ENCODE measurements at regions not wholly inside any gene's neighbourhood (a gene's known extent, or its start where the extent isn't known, plus 50 kb on each side); places are given as distances from the start of the nearest gene placed in this dataset.

- H3K27ac Mint-ChIP-seq (ENCODE audit: low read depth) = no peak overlapping the region
- no peaks in the 10 kb centered on the region for H3K36me3 Mint-ChIP-seq (ENCODE audit: insufficient read depth)
- H3K9me3 Mint-ChIP-seq = peaks cover 6% of the 10 kb centered on the region
- H3K4me3 Mint-ChIP-seq = no peak overlapping the region
- DNase-seq (ENCODE audit: low spot score in 2 of 2) (no peak), ATAC-seq (replicated peaks; ENCODE audit: extremely low read depth, poor library complexity, severe bottlenecking) (no peak)
- no peaks in the 10 kb centered on the region for H3K27me3 Mint-ChIP-seq
- no peaks in the 10 kb centered on the region for H3K4me1 Mint-ChIP-seq
Measured at GRCh38 chr16:52076801-52077201, 470.1 kb downstream of the TOX3 start.

DNA sequence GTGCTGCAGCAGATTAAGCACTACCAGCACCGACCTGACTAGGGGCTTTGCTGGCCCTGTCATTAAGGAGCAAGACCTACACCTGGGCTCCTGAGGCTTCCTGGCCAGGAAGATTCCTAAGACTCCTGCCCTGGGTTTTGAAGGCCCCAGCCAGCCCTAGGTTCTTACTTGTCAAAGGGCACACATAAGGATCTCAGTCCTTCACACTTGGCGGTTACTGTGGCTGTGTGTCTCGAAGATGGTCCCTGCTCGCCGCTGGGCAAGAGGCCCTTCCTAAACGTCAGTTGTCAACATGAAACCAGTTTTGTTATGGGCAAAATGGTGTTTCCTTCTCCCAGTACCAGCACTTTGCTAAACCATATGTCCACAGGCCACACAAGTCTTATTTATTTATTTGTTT, 470.6 kb downstream of the TOX3 start:
- DNase-seq (ENCODE audit: low spot score in 2 of 2) (no peak), ATAC-seq (replicated peaks; ENCODE audit: extremely low read depth, poor library complexity, severe bottlenecking) (no peak)
- Mint-ChIP-seq H3K36me3 (ENCODE audit: insufficient read depth) (no peaks in the 10 kb centered on the region), H3K4me1 (no peaks in the 10 kb centered on the region), H3K27me3 (no peaks in the 10 kb centered on the region), H3K4me3 (no peak overlapping the region), H3K9me3 (peaks cover 6% of the 10 kb centered on the region), H3K27ac (ENCODE audit: low read depth) (no peak overlapping the region)

GRCh38 chr16:52074133-52074532, 472.8 kb downstream of the TOX3 start:
- H3K27ac Mint-ChIP-seq (ENCODE audit: low read depth) = no peak overlapping the region
- DNase-seq (ENCODE audit: low spot score in 2 of 2) (no peak), ATAC-seq (replicated peaks; ENCODE audit: extremely low read depth, poor library complexity, severe bottlenecking) (no peak)
- no peaks in the 10 kb centered on the region for H3K4me1 Mint-ChIP-seq
- H3K4me3 Mint-ChIP-seq = no peak overlapping the region
- no peaks in the 10 kb centered on the region for H3K27me3 Mint-ChIP-seq
- no peaks in the 10 kb centered on the region for H3K36me3 Mint-ChIP-seq (ENCODE audit: insufficient read depth)
- peaks cover 6% of the 10 kb centered on the region for H3K9me3 Mint-ChIP-seq

DNA sequence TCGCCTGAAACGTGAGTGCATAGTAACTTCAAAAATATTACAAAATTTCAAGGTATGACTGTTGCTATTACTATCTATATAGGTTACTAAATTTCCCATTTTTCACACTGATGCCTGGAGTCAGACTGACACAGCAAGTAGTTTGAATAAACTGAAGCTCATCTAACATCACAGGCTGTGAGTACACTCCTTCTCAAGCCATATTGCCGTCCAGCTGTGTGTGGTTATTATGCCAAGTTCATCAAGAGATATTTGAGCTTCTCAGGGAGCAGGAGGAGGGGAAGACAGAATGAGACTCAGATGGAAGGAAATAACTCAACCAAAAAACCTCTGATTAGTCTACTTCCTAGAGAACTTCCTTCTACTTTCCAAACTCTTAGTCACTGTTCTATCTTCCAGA, 473.9 kb downstream of the TOX3 start:
- no peaks in the 10 kb centered on the region for H3K27me3 Mint-ChIP-seq
- no peak for DNase-seq (ENCODE audit: low spot score in 2 of 2)

DNA sequence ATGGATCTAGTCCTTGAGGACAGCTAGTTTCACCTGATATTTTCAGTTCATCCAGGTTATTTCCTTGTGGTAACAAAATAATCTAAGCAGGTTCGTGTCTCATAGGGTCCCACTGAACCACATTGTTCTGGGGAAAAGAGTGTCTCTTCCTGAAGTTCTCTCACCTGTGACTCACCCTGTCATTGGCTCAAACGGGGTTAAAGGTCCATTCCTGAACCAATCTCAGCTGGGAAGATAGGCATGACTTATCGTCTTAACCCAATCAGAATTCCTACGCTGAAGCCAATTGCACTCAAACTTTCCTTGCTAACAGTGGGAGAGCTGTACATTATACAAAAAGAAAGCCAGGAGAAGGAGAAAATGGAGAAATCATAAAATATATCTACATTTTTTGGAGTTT, 475.8 kb downstream of the TOX3 start:
- ATAC-seq (replicated peaks; ENCODE audit: extremely low read depth, poor library complexity, severe bottlenecking) = no peak

More for the DNA sequence above, 473.9 kb downstream of the TOX3 start:
- ATAC-seq (replicated peaks; ENCODE audit: extremely low read depth, poor library complexity, severe bottlenecking) = no peak
- Mint-ChIP-seq H3K4me3 (no peak overlapping the region), H3K27ac (ENCODE audit: low read depth) (no peak overlapping the region), H3K36me3 (ENCODE audit: insufficient read depth) (no peaks in the 10 kb centered on the region), H3K9me3 (no peaks in the 10 kb centered on the region), H3K4me1 (no peaks in the 10 kb centered on the region)

DNA sequence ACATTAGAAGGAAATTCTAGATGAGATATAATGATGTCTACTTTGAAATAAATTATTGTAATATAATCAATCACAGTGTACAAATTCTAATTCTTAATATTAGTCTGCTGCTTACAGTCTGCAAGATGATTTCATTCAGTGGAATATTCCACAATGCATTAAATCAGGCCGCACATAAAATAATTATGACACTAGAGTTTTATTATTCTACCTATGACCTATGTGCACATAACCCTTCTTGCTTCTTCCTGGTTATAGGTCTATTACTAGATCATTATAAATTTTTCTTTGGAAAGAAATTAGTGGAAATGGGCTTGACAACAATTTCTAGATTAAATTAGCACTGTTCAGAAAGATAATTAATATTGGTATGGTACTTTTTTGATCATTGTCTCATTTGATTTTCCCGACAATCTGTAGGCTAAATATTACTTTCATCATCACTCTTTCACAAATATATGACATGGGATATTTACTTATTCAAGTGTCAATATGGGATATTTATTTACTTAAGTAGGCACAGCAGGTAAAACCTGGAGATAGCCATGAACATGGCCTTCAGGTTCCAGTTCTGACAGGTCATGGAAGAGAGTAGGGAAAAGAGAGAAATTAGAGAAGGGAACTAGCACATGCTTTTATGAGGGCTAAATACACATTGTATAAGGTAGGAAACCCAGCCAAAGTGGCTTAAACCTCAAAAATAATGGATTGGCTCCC, 476.4 kb downstream of the TOX3 start:
- Mint-ChIP-seq H3K36me3 (ENCODE audit: insufficient read depth) (no peaks in the 10 kb centered on the region), H3K27me3 (no peaks in the 10 kb centered on the region), H3K4me3 (no peak overlapping the region), H3K9me3 (peaks cover 6% of the 10 kb centered on the region), H3K27ac (ENCODE audit: low read depth) (no peak overlapping the region), H3K4me1 (no peaks in the 10 kb centered on the region)
- DNase-seq (ENCODE audit: low spot score in 2 of 2) (no peak), ATAC-seq (replicated peaks; ENCODE audit: extremely low read depth, poor library complexity, severe bottlenecking) (no peak)

More for the DNA sequence above, 475.8 kb downstream of the TOX3 start:
- no peaks in the 10 kb centered on the region for H3K36me3 Mint-ChIP-seq (ENCODE audit: insufficient read depth)
- H3K4me1 Mint-ChIP-seq = no peaks in the 10 kb centered on the region
- H3K9me3 Mint-ChIP-seq = peaks cover 6% of the 10 kb centered on the region
- H3K27ac Mint-ChIP-seq (ENCODE audit: low read depth) = no peak overlapping the region
- DNase-seq (ENCODE audit: low spot score in 2 of 2) = no peak
- no peak overlapping the region for H3K4me3 Mint-ChIP-seq
- H3K27me3 Mint-ChIP-seq = no peaks in the 10 kb centered on the region

DNA sequence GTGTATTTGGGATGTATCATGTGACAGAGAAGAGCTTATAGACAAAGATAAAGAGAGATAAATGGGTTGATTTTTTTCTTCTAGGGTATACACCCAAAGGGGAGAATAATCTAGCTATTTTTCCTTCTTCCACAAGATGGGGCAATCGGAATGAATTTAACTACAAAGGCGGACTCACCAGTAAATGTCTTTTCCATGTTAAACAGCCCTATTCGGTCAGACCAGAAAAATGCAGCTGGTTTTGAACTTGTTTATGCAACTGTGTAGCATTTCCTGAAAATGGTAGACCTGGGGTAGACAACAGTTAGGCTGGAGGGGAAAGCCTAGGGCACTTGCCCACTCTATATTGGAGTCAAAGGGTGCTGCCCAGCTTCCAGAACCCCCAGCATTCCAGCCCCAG, 477.1 kb downstream of the TOX3 start:
- Mint-ChIP-seq H3K27ac (ENCODE audit: low read depth) (no peak overlapping the region), H3K9me3 (peaks cover 6% of the 10 kb centered on the region), H3K4me3 (no peak overlapping the region), H3K27me3 (no peaks in the 10 kb centered on the region), H3K4me1 (no peaks in the 10 kb centered on the region), H3K36me3 (ENCODE audit: insufficient read depth) (no peaks in the 10 kb centered on the region)
- no peak for DNase-seq (ENCODE audit: low spot score in 2 of 2)
- no peak for ATAC-seq (replicated peaks; ENCODE audit: extremely low read depth, poor library complexity, severe bottlenecking)

- Mint-ChIP-seq H3K4me1 (no peaks in the 10 kb centered on the region), H3K9me3 (peaks cover 6% of the 10 kb centered on the region), H3K36me3 (ENCODE audit: insufficient read depth) (no peaks in the 10 kb centered on the region), H3K27me3 (no peaks in the 10 kb centered on the region), H3K27ac (ENCODE audit: low read depth) (no peak overlapping the region), H3K4me3 (no peak overlapping the region)
- DNase-seq (ENCODE audit: low spot score in 2 of 2) = no peak
- ATAC-seq (replicated peaks; ENCODE audit: extremely low read depth, poor library complexity, severe bottlenecking) = no peak
Measured at GRCh38 chr16:52068447-52069074, 478.4 kb downstream of the TOX3 start.

DNA sequence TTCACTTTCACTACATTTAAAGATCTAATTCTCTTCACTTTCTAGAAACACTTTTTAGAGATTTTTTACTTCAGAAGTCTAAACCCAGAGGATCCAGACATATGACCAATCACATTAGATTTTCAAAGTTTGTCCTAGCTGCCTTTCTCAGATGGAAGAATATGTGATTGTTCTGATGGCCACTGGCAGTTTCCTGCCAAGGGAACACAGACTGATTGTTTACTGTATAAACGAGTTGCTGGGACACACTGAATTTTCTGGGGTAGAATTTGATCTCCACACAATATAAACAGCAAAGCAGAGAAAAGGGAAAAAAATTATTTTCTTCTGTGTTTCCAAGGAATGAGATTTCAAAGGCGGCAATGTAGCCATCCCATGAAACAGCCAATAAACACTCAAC, 480.0 kb downstream of the TOX3 start:
- Mint-ChIP-seq H3K27me3 (no peaks in the 10 kb centered on the region), H3K4me3 (no peak overlapping the region), H3K36me3 (ENCODE audit: insufficient read depth) (no peaks in the 10 kb centered on the region), H3K4me1 (no peaks in the 10 kb centered on the region), H3K27ac (ENCODE audit: low read depth) (no peak overlapping the region), H3K9me3 (peaks cover 6% of the 10 kb centered on the region)
- no peak for DNase-seq (ENCODE audit: low spot score in 2 of 2)
- no peak for ATAC-seq (replicated peaks; ENCODE audit: extremely low read depth, poor library complexity, severe bottlenecking)

DNA sequence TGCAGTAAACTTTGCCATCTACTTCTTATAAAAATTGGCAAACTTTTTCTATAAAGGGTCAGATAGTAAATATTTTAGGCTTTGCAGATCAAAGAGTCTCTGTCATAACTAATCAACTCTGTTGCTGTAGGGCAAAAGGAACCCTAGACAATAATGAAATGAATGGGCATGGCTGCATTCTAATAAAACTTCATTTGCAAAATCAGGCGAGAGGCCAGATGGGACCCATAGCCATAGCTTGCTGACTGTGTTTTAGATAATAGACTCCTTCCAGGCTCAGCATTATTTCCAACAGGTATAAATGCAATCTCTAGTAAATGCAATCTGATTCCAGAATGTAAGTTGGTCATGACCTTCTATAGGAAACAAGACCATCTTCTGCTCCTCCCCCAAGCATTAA, 490.7 kb downstream of the TOX3 start:
- DNase-seq (ENCODE audit: low spot score in 2 of 2) (no peak), ATAC-seq (replicated peaks; ENCODE audit: extremely low read depth, poor library complexity, severe bottlenecking) (no peak)
- Mint-ChIP-seq H3K4me3 (no peak overlapping the region), H3K36me3 (ENCODE audit: insufficient read depth) (peaks cover 3% of the 10 kb centered on the region), H3K4me1 (no peaks in the 10 kb centered on the region), H3K27me3 (no peaks in the 10 kb centered on the region), H3K9me3 (peaks cover 18% of the 10 kb centered on the region), H3K27ac (ENCODE audit: low read depth) (no peak overlapping the region)

DNA sequence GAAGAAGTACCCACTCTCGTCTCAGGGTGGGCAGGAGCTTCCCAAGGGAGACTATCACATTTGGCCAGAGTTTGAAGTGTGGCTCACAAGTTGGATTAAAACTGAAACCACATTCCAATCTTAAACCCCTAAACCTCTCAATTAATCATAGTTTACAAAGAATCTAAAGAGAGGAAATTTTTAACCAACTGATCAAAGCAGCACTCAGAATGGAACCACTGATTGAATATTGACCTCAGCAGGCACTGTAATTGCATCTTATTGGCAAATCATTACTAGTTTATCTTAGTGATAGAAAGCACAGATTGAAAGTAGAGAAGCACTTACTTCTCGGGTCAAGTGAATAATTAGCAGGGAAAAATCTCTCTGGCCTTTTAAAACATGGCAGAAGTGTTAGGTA, 491.6 kb downstream of the TOX3 start:
- no peaks in the 10 kb centered on the region for H3K27me3 Mint-ChIP-seq
- H3K36me3 Mint-ChIP-seq (ENCODE audit: insufficient read depth) = no peaks in the 10 kb centered on the region
- ATAC-seq (replicated peaks; ENCODE audit: extremely low read depth, poor library complexity, severe bottlenecking) = no peak
- no peak overlapping the region for H3K4me3 Mint-ChIP-seq
- no peak overlapping the region for H3K27ac Mint-ChIP-seq (ENCODE audit: low read depth)
- H3K9me3 Mint-ChIP-seq = peaks cover 20% of the 10 kb centered on the region
- H3K4me1 Mint-ChIP-seq = no peaks in the 10 kb centered on the region
- DNase-seq (ENCODE audit: low spot score in 2 of 2) = no peak

DNA sequence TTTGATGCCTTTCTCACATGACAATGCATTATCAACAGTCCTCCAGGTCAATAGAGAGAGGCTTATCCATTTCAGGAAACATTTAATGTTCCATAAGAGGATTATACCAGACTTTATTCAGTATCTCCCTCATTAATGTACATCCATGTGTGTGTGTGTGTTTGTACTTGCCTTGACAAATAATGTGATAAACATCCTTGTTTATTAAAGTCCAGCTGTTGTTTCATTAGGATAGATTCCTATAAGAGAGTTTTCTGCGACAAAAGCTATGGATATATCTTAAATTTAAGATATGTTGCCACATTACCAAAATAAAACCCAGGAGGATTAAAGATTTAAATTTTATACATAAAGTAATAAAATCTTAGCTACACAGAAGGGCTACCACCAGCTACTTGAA, 492.6 kb downstream of the TOX3 start:
- Mint-ChIP-seq H3K4me3 (no peak overlapping the region), H3K36me3 (ENCODE audit: insufficient read depth) (no peaks in the 10 kb centered on the region), H3K9me3 (peaks cover 17% of the 10 kb centered on the region), H3K27me3 (no peaks in the 10 kb centered on the region), H3K27ac (ENCODE audit: low read depth) (no peak overlapping the region), H3K4me1 (no peaks in the 10 kb centered on the region)
- DNase-seq (ENCODE audit: low spot score in 2 of 2) = no peak
- ATAC-seq (replicated peaks; ENCODE audit: extremely low read depth, poor library complexity, severe bottlenecking) = no peak

GRCh38 chr16:52052818-52053217, 494.1 kb downstream of the TOX3 start:
- no peak for DNase-seq (ENCODE audit: low spot score in 2 of 2)
- ATAC-seq (replicated peaks; ENCODE audit: extremely low read depth, poor library complexity, severe bottlenecking) = no peak
- Mint-ChIP-seq H3K27me3 (no peaks in the 10 kb centered on the region), H3K4me3 (no peak overlapping the region), H3K4me1 (no peaks in the 10 kb centered on the region), H3K9me3 (peaks cover 15% of the 10 kb centered on the region), H3K27ac (ENCODE audit: low read depth) (no peak overlapping the region), H3K36me3 (ENCODE audit: insufficient read depth) (no peaks in the 10 kb centered on the region)

Data from central memory CD8-positive, alpha-beta T cell (primary cell).